Epithelial cell of esophagus (primary cell): ENCODE measurements at regions not wholly inside any gene's neighbourhood (a gene's known extent, or its start where the extent isn't known, plus 50 kb on each side); places are given as distances from the start of the nearest gene placed in this dataset.

ENCODE experiments used
- DNase-seq: peaks from one replicate; pipeline ENCODE4 v3.0.0; 2010; ENCODE audit warnings: low read depth
- H3K4me3 ChIP-seq: 2 replicates; pipeline ENCODE4 v1.5.1; 2011; ENCODE audit warnings: mild to moderate bottlenecking, low read length, control low read depth
- CTCF ChIP-seq: IDR thresholded peaks from 2 replicates; pipeline ENCODE4 v1.5.1; 2011; ENCODE audit warnings: low read depth, mild to moderate bottlenecking, low read length, control low read depth, inconsistent platforms; ENCODE audit not compliant: insufficient read depth; ENCODE audit errors: missing control alignments

DNA sequence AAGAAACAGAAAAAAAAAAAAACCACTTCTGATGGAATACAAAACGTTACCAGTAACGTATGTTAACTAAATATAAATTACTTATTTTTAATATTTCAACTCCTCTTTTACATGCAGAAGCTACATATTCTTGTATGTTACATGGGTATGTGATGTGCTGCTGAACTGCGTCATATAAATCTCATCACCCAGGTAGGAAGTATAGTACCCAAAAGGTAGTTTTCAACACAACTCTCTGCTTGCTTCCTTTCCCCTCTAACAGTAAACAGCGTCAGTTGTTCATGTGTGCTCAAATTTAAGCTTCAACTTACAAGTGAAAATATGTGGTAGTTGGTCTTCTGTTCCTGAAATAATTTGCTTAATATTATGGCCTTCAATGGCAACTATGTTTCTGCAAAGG lies 250.0 kb upstream of the RBMY1B start:
- no peak for DNase-seq

GRCh38 chrY:21266751-21267150 lies 244.4 kb upstream of the RBMY1B start:
- no peak for DNase-seq
- TF ChIP-seq CTCF = no peak
- no peak overlapping the region for H3K4me3 ChIP-seq

More for the DNA sequence above, 250.0 kb upstream of the RBMY1B start:
- no peak for TF ChIP-seq CTCF
- H3K4me3 ChIP-seq = no peak overlapping the region

DNA sequence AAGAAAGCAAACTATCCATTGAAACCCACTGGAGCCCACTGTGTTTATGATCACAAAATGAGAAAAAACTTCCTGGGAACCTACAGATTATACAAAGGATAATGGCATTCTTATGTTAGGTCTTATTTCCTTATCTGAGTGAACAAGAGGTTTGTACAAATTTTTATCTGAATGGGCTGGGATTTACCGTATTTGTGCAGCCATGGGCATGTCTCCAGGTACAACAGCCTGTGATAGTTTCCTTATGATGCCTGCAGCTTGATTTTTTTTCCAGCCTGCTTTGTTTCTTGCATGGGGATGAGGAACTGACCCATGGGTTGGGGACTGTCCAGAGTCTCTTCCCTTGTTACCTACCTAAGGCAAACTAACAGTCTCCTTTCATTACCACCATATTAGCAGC lies 244.0 kb upstream of the RBMY1B start:
- no peak overlapping the region for H3K4me3 ChIP-seq
- DNase-seq = no peak
- no peak for TF ChIP-seq CTCF

DNA sequence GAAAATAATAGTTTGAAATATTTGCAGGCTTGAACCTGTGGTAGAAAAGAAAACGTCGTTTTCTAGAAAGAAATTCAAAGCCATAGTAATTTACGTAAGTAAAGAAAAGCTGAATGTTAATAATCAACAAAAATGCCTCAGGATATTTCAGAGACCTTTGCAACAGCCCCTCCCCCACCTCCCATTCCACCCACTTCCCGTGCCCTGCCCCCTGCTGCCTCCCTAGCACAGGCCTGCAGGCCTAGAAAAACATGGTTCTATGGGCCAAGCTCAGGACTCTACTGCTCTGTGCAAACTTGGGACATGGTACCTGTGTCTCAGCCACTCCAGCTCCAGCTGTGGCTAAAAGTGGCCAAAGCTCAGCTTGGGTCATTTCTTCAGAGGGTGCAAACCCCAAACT lies 223.4 kb upstream of the RBMY1B start:
- no peak overlapping the region for H3K4me3 ChIP-seq
- DNase-seq = no peak
- TF ChIP-seq CTCF = no peak

DNA sequence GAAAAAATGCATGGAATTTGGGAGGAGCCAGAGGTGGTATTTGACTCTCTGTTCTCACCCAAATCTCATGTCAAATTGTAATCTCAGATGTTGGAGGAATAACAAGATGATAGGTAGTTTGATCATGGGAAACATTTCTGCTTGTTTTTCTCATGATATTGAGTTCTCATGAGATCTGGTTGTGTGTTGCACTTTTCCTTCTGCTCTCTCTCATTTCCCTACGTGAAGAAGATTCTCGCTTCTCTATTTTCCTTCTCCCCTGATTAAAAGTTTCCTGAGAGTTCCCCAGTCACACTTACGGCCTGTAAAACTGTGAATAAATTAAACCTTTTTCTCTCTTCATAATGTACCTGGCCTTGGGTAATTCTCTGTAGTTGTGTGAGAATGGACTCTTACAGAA lies 222.2 kb upstream of the RBMY1B start:
- DNase-seq = no peak
- TF ChIP-seq CTCF = no peak
- H3K4me3 ChIP-seq = no peak overlapping the region

DNA sequence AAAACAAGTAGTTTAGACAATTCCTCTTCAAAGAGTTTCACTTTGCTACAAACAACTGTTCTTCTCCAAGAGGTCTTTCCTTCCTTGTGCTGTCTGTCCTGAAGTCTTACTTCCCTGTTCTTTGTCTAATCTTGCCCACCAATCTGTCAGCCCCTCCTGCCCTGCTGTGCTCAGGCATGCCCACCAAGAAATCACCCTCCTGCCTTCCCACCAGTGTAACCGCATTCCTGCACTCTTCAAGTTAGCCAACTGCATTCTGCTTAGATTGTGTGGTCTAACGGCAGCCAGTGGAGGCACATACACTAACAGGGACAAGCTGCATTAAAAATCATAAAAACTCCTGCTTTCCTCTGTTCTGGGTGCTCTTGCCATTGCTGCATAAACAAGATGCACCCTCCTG lies 215.9 kb upstream of the RBMY1B start:
- DNase-seq = no peak
- H3K4me3 ChIP-seq = no peak overlapping the region

GRCh38 chrY:21302278-21302677 lies 208.9 kb upstream of the RBMY1B start:
- H3K4me3 ChIP-seq = no peak overlapping the region
- no peak for DNase-seq
- TF ChIP-seq CTCF = no peak

More for the DNA sequence above, 215.9 kb upstream of the RBMY1B start:
- TF ChIP-seq CTCF = no peak
